ENCODE measurements at regions not wholly inside any gene's neighbourhood (a gene's known extent, or its start where the extent isn't known, plus 50 kb on each side); places are given as distances from the start of the nearest gene placed in this dataset.

- TF ChIP-seq CTCF (IDR thresholded peaks at IDR 0.05) (no peak), POLR2A (IDR thresholded peaks at IDR 0.05) (no peak)
Measured at GRCh38 chr11:121838571-121838970, 277.4 kb downstream of the BLID start.

Measured in Peyer's patch (tissue), 4 donors.